K562 (cell line): ENCODE measurements at regions not wholly inside any gene's neighbourhood (a gene's known extent, or its start where the extent isn't known, plus 50 kb on each side); places are given as distances from the start of the nearest gene placed in this dataset.

Source experiments
- BDP1 ChIP-seq: IDR thresholded peaks from 3 replicates; pipeline ENCODE4 v1.6.1; 2011; ENCODE audit not compliant: insufficient read length, insufficient read depth
- BRD4 ChIP-seq: fragments of 200-600 bp; sonication (generic); IDR thresholded peaks from 2 replicates; pipeline ENCODE4 v1.6.1; 2017; ENCODE audit warnings: inconsistent platforms
- CLOCK ChIP-seq: fragments of 250-450 bp; sonication (Bioruptor Pico); IDR thresholded peaks from 2 replicates; pipeline ENCODE4 v1.4.0; 2020; ENCODE audit warnings: mild to moderate bottlenecking, moderate library complexity, borderline replicate concordance
- CTCF ChIP-seq, 3 experiments: IDR thresholded peaks in 2 of 3; conservative IDR thresholded peaks in 1 of 3; 2 replicates each; pipeline ENCODE4 v1.5.1; 2011 to 2012; ENCODE audit warnings: low read length in 3 of 3, mild to moderate bottlenecking in 3 of 3, control low read depth in 2 of 3, improper control_type of control experiment in 1 of 3, inconsistent platforms in 1 of 3, low read depth in 1 of 3, mixed read lengths in 1 of 3, moderate library complexity in 1 of 3; ENCODE audit not compliant: insufficient read depth in 2 of 3
- ELF4 ChIP-seq: fragments of 450-650 bp; formaldehyde crosslinking; IDR thresholded peaks from 2 replicates; pipeline ENCODE4 v1.4.0; 2022; ENCODE audit warnings: missing genetic modification characterization
- IRF2 ChIP-seq: sonication (generic); formaldehyde crosslinking; IDR thresholded peaks from 2 replicates; pipeline ENCODE4 v1.8.1; 2022; ENCODE audit warnings: mild to moderate bottlenecking, missing genetic modification reagents
- NFRKB ChIP-seq: fragments of 450-650 bp; IDR thresholded peaks from 2 replicates; pipeline ENCODE4 v1.6.1; 2016; ENCODE audit warnings: low read depth
- NFYB ChIP-seq: IDR thresholded peaks from 2 replicates; pipeline ENCODE4 v1.6.1; 2011; ENCODE audit warnings: mild to moderate bottlenecking, moderate library complexity; ENCODE audit not compliant: insufficient read length; ENCODE audit errors: extremely low read depth
- PTBP1 ChIP-seq: fragments of 200-400 bp; formaldehyde crosslinking; IDR thresholded peaks from 2 replicates; pipeline ENCODE4 v1.6.1; 2017; ENCODE audit warnings: low read depth, low read length
- RBFOX2 ChIP-seq: fragments of 200-400 bp; formaldehyde crosslinking; IDR thresholded peaks from 2 replicates; pipeline ENCODE4 v1.6.1; 2017; ENCODE audit warnings: low read depth, mild to moderate bottlenecking, low read length, moderate library complexity
- SAFB2 ChIP-seq: fragments of 200-400 bp; formaldehyde crosslinking; IDR thresholded peaks from 2 replicates; pipeline ENCODE4 v1.6.1; 2018; ENCODE audit warnings: borderline replicate concordance, low read length, low read depth, moderate library complexity; ENCODE audit not compliant: severe bottlenecking
- TF ChIP-seq, protein P1 (sequence below): fragments of 450-650 bp; IDR thresholded peaks from 2 replicates; pipeline ENCODE4 v1.7.1; 2018; ENCODE audit warnings: mild to moderate bottlenecking, low read depth; ENCODE audit not compliant: partially characterized antibody

DNA sequence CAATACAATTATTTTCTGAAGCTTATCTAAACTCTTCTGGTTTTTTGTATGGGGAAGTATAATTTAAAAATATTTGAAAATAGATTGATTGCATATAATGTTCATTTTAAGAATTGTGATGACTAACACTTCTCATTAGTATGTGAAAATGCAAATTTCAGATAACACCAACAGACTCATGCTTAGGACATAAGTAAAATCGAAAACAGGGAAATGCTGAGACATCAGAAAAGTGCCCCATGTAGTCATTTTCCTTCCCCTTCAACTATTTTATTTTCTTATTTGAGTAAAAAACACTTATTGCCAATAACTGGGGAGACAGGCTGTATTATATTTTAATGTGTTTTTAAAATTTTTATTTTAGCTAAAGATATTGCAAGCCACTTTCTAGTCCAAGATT is 814.7 kb downstream of the GALC start:
- TF ChIP-seq SAFB2 (no peak), IRF2 (CRISPR knock-in tag) (no peak), CLOCK (CRISPR knock-in tag) (no peak), ELF4 (CRISPR knock-in tag) (no peak), RBFOX2 (no peak), NFYB (no peak), PTBP1 (no peak), BDP1 (no peak), BRD4 (no peak), NFRKB (no peak), CTCF (IDR thresholded peaks at IDR 0.05 in 2 of 3, conservative IDR thresholded peaks at IDR 0.05 in 1 of 3; ENCODE audit: insufficient read depth in 2 of 3, low read depth in 1 of 3, low read length in 3 of 3) (no peak)
- TF ChIP-seq, protein P1, sequence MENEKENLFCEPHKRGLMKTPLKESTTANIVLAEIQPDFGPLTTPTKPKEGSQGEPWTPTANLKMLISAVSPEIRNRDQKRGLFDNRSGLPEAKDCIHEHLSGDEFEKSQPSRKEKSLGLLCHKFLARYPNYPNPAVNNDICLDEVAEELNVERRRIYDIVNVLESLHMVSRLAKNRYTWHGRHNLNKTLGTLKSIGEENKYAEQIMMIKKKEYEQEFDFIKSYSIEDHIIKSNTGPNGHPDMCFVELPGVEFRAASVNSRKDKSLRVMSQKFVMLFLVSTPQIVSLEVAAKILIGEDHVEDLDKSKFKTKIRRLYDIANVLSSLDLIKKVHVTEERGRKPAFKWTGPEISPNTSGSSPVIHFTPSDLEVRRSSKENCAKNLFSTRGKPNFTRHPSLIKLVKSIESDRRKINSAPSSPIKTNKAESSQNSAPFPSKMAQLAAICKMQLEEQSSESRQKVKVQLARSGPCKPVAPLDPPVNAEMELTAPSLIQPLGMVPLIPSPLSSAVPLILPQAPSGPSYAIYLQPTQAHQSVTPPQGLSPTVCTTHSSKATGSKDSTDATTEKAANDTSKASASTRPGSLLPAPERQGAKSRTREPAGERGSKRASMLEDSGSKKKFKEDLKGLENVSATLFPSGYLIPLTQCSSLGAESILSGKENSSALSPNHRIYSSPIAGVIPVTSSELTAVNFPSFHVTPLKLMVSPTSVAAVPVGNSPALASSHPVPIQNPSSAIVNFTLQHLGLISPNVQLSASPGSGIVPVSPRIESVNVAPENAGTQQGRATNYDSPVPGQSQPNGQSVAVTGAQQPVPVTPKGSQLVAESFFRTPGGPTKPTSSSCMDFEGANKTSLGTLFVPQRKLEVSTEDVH = no peak
